KOPT-K1 (cell line): ENCODE measurements at regions not wholly inside any gene's neighbourhood (a gene's known extent, or its start where the extent isn't known, plus 50 kb on each side); places are given as distances from the start of the nearest gene placed in this dataset.
A peak's percentile ranks its signal among the peaks of the same experiment; 100 is the strongest.

Experiments
- H3K27ac ChIP-seq: fragments of 200-600 bp; sonication (generic); 2 replicates; pipeline ENCODE4 v1.5.1; 2016; ENCODE audit warnings: antibody characterized with exemption, mild to moderate bottlenecking, low read depth, low read length; ENCODE audit not compliant: poor library complexity, severe bottlenecking
- H3K36me3 ChIP-seq: fragments of 200-600 bp; sonication (generic); 2 replicates; pipeline ENCODE4 v1.5.1; 2017; ENCODE audit warnings: antibody characterized with exemption, mild to moderate bottlenecking, low read length, moderate library complexity; ENCODE audit not compliant: insufficient read depth
- H3K9me3 ChIP-seq: fragments of 200-600 bp; sonication (generic); 2 replicates; pipeline ENCODE4 v1.5.1; 2017; ENCODE audit warnings: antibody characterized with exemption, low read length, mild to moderate bottlenecking; ENCODE audit not compliant: insufficient read depth, poor library complexity, severe bottlenecking

- no peak overlapping the region for H3K27ac ChIP-seq
- no peaks in the 10 kb centered on the region for H3K9me3 ChIP-seq
- H3K36me3 ChIP-seq: peaks cover 97% of the 10 kb centered on the region
Observed at GRCh38 chr1:198880397-198880796, 241.6 kb downstream of the PTPRC start.

GRCh38 chr1:198880818-198881597, 242.2 kb downstream of the PTPRC start:
- H3K27ac ChIP-seq: no peak overlapping the region
- peaks cover 94% of the 10 kb centered on the region for H3K36me3 ChIP-seq

GRCh38 chr1:198883184-198883583, 244.3 kb downstream of the PTPRC start:
- Histone ChIP-seq H3K27ac (no peak overlapping the region), H3K9me3 (no peaks in the 10 kb centered on the region), H3K36me3 (peaks cover 94% of the 10 kb centered on the region)

More at GRCh38 chr1:198880818-198881597, 242.2 kb downstream of the PTPRC start:
- H3K9me3 ChIP-seq: no peaks in the 10 kb centered on the region

GRCh38 chr1:198887866-198888265, 249.0 kb downstream of the PTPRC start:
- Histone ChIP-seq H3K36me3 (peaks cover 97% of the 10 kb centered on the region), H3K9me3 (no peaks in the 10 kb centered on the region), H3K27ac (no peak overlapping the region)

GRCh38 chr1:198888379-198888943, 249.6 kb downstream of the PTPRC start:
- H3K9me3 ChIP-seq: no peaks in the 10 kb centered on the region
- no peak overlapping the region for H3K27ac ChIP-seq
- peaks cover 97% of the 10 kb centered on the region for H3K36me3 ChIP-seq

GRCh38 chr1:198889101-198889500, 250.3 kb downstream of the PTPRC start:
- H3K27ac ChIP-seq: no peak overlapping the region
- peaks cover 97% of the 10 kb centered on the region for H3K36me3 ChIP-seq
- H3K9me3 ChIP-seq: no peaks in the 10 kb centered on the region

GRCh38 chr1:198889749-198890148, 250.9 kb downstream of the PTPRC start:
- Histone ChIP-seq H3K9me3 (no peaks in the 10 kb centered on the region), H3K36me3 (peaks cover 97% of the 10 kb centered on the region), H3K27ac (no peak overlapping the region)

- Histone ChIP-seq H3K9me3 (no peaks in the 10 kb centered on the region), H3K36me3 (peaks cover 97% of the 10 kb centered on the region), H3K27ac (no peak overlapping the region)
Observed at GRCh38 chr1:198890214-198890930, 251.5 kb downstream of the PTPRC start.

- Histone ChIP-seq H3K36me3 (peaks cover 100% of the 10 kb centered on the region), H3K9me3 (no peaks in the 10 kb centered on the region), H3K27ac (no peak overlapping the region)
Observed at GRCh38 chr1:198892065-198892464, 253.2 kb downstream of the PTPRC start.

- no peaks in the 10 kb centered on the region for H3K9me3 ChIP-seq
- peaks cover 100% of the 10 kb centered on the region for H3K36me3 ChIP-seq
- H3K27ac ChIP-seq: no peak overlapping the region
Observed at GRCh38 chr1:198893141-198893540, 254.3 kb downstream of the PTPRC start.

- peaks cover 100% of the 10 kb centered on the region for H3K36me3 ChIP-seq
- no peak overlapping the region for H3K27ac ChIP-seq
- H3K9me3 ChIP-seq: no peaks in the 10 kb centered on the region
Observed at GRCh38 chr1:198893763-198894444, 255.1 kb downstream of the PTPRC start.

- Histone ChIP-seq H3K36me3 (peaks cover 96% of the 10 kb centered on the region), H3K9me3 (no peaks in the 10 kb centered on the region), H3K27ac (no peak overlapping the region)
Observed at GRCh38 chr1:198901266-198901665, 262.4 kb downstream of the PTPRC start.

- Histone ChIP-seq H3K36me3 (peaks cover 96% of the 10 kb centered on the region), H3K27ac (peak overlapping the region; percentile 10), H3K9me3 (no peaks in the 10 kb centered on the region)
Observed at GRCh38 chr1:198902655-198903054, 263.8 kb downstream of the PTPRC start.

- no peak overlapping the region for H3K27ac ChIP-seq
- no peaks in the 10 kb centered on the region for H3K9me3 ChIP-seq
- H3K36me3 ChIP-seq: peaks cover 96% of the 10 kb centered on the region
Observed at GRCh38 chr1:198903203-198903602, 264.4 kb downstream of the PTPRC start.

GRCh38 chr1:198903621-198904020, 264.8 kb downstream of the PTPRC start:
- H3K36me3 ChIP-seq: peaks cover 96% of the 10 kb centered on the region
- no peak overlapping the region for H3K27ac ChIP-seq
- no peaks in the 10 kb centered on the region for H3K9me3 ChIP-seq
